Endothelial cell of hepatic sinusoid (primary cell): ENCODE measurements at regions not wholly inside any gene's neighbourhood (a gene's known extent, or its start where the extent isn't known, plus 50 kb on each side); places are given as distances from the start of the nearest gene placed in this dataset.

Experiments used
- in situ Hi-C: cut with HindIII; loops from 2 replicates; pipeline ENCODE4 v1.10.0; 2017; ENCODE audit warnings: low sequenced_read_pairs

DNA sequence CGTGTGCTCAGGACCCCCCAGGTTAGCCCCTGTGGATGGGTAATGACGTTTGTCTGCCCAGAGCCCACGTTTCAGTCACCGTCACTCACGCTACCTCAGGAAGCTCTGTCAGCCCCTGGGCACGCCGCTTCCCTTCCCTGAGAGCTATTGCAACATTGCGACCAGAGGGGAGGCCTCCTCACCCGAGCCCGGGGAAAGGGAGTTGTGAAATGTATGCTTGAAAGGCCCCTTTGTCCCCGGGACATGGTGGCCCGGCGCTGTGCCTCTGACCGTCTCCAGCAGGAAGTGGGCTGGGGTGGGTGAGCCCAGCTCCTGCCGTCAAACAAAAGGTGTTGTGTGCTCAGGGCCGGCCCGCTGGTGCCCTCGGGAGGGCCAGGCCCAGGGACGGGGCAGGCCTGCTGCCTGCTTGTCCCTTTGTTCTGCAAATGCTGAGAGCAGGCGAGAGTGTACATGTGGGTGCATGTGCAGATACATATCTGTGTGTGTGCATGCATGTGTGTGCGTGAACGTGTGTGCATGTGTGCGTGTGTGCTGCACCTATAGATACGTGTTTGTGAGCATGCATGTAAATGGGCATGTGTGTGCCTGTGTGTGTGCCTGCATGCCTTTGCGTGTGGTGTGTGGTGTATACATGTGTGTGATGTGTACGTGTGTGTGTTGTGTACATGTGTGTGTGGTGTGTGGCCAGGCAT, 1125.0 kb downstream of the BRD1 start:
- in situ Hi-C loops, result no loop called here

DNA sequence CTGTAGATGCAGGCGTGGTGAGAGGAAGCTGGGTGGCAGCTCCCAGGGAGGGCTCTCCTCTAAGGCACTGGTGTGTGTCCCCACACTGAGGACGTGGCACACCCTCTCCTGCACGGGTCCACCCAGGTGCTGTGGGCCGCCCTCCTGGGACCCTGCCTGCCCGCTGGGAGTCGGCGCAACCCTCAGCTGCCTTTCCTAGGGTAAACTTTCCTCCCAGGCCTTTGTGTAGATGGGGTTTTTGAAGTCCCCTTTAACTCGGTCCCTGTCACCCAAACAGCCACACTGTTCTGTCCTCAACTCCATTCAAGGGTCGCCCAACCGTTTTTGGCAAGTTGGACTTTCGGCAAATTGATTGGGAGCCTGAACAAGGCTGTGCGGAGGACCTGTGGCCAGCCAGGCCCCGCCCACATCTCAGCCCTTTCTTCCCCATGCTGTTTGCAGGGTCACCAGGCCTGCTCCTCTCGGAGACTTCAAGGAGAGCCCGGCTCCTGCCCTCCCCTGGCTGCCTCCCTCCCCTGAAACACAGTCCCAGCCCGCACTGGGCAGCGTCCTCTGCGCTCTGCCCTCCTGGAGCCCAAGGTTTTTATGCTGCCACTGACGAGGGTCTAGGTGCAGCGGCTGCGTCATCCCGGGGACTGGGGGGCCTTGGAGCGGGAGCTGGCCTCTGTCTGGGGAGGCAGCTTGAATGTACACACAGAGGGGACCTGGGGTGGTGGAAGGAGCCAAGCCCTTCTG, 1126.2 kb downstream of the BRD1 start:
- in situ Hi-C loops, result no loop called here

DNA sequence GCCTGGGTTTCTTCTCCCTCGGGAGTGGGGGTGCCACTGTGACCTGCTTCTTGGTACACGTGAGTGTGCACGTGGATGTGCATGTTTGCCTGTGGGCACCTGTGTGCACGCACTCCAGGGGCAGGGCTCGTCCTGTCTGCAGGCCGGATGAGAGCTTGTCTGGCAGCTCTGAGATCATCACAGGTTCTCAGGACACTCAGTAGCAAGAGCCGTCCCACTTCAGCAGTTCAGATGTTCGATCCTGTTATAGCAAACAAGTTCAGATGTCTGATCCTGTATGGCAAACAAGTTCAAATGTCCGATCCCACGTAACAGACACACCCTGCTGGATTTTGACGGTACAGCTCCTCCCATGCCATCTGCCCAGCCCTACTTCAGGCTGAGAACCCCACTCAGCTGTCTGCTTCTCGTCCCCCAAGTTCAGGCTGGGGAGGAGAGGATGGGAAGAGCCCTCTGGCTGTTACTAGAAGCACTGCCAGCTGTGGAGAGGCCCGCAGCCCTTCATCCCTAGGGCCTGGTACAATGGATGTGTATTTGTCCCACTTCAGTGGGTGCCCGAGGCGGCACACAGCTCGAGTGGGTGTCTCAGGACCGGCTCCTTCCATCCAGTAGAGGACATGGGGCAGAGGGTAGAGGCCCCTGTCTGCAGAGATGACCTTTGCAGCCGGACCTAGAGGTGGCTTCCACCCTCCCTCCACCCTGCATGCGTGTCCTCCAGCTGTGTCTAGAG, 1126.9 kb downstream of the BRD1 start:
- in situ Hi-C loops, result no loop called here

DNA sequence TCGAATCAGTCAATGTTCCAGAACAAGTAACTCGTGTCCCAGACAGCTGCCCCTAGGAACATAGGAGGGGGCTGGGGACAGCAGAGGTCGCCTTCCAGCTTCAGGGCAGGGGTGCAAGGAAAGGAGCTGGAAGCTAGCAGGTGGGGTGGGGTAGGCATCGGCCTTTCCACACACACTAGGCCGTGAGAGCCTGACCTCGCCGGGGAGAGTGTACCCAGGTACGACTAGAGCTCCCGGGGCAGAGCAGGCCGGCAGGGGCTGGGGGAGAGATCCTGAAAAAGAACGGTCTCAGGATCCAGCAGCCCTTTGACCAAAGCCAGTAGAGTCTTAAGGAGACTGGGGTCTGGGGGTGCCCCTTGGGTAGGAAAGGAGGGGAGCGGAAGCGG, 1127.5 kb downstream of the BRD1 start:
- in situ Hi-C loops, result no loop called here

DNA sequence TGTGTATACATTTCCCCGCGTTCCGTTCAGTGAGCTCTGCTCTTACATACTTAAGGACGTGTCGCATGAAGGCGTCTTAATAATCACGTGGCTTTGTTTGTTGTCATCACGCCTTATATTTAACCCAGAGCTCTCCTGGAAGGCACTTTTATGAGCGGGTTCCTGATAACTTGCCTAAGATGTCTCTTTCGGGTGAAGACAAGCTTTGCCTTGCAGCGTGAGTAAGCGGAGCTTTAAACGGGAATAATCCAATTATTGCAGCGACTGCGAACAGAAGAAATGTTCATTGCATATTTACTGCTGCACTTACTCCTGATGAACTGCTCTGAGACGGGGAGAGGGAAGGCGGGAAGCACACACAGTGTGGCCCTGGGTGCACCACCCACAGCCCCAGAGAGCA, 1128.2 kb downstream of the BRD1 start:
- in situ Hi-C loops, result no loop called here

DNA sequence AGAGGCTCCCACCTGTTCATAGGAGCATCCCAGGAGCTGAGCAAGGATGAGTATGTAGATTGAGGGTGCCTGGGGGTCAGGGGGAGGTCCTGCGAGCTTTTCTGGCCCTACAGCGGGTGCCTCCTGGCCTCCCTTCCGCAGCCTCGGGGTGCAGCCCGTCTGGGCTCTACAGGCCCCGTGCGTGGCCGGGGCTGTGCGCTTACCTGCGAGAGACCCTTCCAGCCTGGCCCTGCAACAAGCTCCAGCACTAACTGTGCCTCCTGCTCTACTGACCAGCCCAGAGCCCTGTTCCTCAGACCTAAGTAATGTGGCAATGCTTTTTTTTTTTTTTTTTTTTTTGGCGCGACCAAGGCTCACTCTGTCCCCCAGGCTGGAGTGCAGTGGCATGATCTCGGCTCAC, 1129.1 kb downstream of the BRD1 start:
- in situ Hi-C loops, result no loop called here

DNA sequence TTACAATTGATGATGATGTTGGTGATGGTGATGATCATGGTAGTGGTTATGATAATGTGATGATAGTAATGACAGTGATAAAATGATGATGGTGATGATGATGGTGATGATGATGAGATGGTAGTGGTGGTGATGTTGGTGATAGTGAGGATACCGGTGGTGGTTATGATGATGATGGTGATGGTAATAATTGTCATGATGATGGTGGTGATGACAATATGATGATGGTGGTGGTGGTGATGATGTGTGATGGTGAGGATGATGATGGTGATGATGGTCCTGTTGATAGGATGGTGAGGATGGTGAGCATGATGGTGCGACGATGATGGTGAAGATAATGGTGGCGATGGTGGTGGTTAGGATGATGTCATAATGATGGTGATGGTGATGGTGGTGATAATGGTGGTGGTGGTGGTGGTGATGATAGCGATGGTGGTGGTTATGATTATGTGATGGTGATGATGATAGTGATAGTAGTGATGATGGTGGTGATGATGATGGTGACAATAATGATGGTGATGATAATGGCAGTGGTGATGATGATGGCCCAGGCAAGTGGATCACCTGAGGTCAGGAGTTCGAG, 1129.9 kb downstream of the BRD1 start:
- in situ Hi-C loops, result no loop called here

DNA sequence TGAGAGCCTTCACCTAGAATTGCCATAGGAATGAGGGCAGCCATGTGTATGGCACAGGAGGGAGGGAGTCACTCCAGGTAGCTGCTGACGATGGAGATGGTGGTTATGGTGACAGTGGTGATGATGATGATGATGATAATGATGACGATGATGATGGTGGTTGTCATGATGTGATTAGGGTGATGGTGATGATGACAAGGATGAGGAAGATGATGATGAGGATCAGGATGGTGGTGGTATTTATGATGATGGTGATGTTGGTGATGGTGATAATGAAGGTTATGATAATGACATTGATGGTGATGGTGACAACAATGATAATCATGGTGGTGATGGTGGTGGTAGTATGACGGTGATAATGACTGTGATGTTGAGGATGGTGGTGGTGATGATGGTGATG, 1130.5 kb downstream of the BRD1 start:
- in situ Hi-C loops, result no loop called here

DNA sequence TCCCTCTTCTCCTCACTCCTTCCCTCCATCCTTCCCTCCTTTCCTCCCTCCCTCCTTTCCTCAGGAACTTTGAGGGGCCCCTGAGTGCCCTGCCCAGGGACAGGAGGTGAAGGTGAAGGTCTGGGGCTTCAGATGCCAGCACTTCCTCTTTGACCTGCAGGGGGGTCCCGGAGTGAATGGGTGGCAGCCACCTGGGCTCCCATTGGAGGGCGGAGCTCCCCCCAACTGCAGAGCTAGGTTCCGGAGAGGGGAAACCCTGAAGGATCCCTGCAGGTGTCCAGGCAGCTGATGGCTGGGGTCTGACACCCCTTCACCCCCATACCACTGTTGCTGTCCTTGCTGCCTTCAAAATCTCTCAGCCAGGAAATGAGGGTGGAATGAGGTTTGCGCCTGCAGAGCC, 1131.3 kb downstream of the BRD1 start:
- in situ Hi-C loops, result no loop called here

DNA sequence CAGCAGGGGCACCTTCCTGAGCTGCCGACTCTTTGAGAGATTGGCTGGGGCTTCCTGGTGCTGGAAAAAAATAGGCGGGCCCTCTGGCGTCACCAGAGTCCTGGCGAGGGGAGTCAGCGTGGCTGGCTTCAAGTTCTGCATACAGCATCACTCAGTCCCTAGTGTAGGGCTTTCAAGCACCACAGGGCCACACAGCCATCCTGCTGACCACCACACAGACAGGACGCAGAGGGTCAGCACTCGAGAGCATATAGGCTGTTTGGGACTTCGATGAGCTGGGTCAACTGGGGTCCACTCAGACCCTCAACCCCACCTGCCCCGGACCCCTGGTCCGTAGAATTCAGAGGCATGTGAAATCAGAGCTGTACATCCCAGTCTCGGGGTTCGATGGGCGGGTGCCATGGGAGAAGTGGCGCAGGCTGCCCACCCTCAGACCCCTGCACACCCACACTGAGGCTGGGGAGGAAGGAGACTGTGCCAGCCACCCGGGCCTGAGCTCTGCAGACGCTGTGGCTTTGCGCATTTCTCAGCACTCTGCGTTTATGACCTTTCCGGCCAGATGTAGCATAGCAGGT, 1131.9 kb downstream of the BRD1 start:
- in situ Hi-C loops, result no loop called here

DNA sequence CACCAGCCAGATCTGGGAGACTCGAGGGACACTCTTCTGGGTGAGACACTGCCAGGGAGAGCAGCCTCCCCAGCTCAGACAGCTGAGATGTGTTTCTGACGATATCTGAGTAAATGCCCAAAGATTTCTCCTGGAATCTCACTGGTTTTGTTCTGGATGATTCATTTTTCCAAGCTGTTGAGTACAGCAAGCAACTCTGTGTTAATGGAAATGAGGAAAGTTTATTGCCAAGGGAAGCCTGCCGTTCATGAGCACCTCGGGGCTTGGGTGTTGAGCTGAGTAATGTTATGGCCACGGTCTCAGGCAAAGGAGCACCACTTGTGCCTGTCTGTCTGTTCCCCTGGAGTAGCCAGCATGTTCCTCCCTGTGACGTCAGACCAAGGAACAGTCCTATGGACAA, 1132.4 kb downstream of the BRD1 start:
- in situ Hi-C loops, result no loop called here

DNA sequence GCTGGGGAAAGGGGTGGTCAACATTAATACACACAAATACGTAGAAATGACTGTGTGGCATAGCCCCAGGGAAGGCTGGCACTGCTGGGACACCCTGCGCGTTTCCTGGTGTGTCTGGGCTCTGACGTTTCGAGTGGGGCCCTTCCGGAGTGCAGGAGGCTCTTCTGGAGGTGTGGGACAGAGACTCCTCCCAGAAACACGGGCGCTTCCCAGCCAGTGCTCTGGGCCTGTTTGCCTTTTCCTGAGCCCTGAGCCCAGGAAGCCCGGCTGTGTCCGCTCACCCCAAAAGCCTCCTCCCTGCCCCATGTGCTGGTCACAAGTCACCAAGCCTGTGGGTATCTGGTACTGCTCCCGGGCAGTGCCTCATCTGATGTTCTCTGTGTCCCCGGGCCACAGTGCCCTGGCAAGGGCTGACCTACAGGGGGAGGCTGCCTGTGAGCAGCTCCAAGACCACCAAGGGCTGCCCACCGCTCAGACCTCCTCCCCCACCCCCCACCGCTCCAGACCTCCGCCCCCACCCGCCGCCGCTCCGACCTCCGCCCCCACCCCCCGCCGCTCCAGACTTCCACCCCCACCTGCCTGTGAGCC, 1133.3 kb downstream of the BRD1 start:
- in situ Hi-C loops, result no loop called here

DNA sequence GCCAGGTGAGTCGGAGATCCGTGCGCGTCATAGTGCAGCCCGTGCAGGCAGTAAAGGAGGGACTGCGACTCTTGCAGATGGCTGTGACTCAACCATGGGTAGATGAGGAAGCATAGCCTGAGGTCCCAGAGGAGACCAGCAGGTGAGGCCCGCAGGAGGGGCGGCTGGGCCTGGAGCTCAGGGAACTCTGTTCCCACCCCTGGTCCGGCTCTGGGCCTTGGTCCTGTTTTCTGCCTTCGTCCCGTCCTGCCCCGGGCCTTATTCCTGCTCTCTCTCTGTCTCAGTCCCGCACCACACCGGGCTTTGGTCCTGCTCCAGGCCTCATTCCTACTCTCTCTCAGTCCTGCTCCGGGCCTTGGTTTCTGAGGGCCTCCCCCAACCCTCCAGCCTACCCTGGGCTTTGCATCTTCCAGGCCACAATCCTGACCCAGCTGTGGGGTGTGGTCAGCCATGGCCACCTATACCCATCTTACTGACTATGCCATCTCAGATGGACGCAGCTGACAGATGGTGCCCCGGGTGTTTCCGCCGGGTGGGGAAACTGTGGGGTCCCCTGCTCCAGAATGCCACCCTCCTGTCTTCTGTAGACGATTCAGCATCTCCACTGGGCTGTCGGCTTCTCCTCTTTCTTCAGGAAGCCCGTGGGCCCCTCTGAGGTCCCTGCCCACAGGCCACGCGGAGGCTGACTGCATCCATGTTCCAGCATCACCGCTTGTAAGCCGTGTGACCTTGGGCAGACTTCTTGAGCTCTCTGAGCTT, 1134.1 kb downstream of the BRD1 start:
- in situ Hi-C loops, result no loop called here

DNA sequence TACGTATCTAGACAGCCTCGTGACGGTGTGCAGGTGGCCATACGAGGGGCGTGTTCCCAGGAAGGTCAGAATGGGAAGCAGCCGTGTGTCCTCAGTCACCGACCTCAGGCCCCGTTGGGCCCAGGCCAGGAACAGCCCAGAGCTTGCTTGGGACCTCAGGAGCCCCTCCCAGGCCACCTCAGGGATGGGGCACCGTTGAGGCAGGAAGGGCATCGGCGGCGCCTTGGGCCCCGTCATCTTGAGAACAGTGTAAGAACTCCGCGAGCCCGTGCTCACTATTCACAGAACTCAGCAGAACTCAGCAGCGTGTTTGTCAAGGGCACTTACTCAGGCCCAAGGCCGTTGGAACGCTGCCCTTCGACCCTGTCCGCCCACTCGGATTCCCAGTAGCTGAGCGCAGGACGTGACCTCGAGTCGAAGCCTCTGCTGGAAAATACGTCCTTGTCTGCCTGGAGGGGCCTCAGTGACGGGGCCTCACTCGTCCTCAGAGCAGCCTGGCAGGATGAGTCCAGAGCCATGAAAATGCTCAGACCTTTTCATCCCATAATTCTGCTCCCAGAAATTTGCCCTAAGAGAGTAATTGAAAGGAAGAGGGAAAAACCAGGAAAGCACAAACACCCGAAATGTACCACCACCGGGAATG, 1134.8 kb downstream of the BRD1 start:
- in situ Hi-C loops, result no loop called here

DNA sequence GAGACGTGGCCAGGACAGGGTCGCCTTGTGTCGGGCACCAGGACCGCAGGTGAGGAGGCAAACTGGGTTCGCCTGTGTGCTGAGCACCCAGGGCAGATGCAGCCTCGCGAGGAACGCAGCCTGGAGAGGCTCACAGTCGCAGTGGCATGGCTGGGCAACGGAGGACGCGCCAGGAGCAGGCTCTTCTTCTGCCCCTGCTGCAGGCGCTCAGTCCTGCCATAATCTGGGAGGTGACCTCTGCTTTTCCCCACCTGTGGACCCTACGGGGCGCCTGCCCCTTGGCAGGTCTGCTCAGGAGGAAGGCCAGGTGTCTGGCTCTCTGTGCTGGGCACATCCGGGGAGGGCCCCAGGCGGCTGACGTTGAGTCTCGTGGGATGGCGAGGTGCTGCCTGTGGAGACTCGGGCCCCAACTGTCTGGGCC, 1136.2 kb downstream of the BRD1 start:
- in situ Hi-C loops, result no loop called here

DNA sequence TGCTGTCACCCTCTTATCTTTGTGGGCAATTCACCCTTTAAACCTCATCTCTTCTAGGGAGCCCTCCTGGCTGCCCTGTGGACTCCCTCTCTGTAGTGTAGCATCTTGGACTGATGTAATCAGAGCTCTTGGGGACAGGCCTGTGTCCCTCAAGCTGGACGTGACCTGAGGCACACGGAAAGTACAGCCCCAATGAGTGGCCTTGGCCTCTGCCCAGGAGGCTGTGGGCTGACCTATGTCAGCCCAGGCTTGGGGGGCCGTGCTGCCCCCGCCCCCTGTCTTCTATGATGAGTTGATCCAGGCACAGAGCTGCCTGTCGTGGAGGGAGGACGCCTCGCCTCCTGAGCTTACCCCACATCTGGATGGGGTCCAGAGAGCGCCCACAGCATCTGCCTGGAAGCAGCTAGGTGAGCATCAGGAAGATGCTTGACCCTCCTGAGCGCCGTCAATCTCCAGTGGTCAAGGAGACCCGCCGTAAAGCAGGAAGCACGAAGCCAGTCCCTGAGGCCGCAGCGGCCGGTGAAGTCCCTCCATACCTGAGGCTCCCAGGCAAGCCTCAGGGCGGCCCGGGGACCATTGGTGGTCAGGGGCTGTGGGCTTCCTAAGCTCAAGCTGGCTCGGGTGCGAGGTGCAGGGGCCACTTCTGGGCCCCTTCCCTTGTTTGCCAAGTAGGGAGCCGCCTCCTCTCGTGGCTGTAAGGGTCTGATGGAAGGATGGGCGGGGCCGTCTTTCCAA, 1136.9 kb downstream of the BRD1 start:
- in situ Hi-C loops, result no loop called here

DNA sequence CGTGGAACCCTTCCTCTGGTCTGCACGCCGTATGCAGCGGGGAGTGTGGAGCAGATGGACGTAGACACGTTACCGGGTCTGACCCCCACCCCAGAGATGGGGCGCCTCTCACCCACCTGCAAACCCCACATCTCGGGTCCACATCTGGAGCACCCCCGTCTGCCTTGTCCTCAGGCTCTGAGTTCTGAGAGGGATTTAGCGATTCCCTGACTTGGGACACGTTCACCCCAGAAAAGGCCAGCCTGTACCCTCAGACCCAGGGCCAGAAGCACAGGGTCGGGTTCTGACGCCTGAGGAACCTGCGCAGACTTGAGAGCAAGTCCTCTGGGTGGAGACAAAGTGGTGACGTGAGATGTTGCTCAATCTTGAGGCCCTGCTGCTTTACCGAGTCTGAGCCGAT, 1138.5 kb downstream of the BRD1 start:
- in situ Hi-C loops, result no loop called here

DNA sequence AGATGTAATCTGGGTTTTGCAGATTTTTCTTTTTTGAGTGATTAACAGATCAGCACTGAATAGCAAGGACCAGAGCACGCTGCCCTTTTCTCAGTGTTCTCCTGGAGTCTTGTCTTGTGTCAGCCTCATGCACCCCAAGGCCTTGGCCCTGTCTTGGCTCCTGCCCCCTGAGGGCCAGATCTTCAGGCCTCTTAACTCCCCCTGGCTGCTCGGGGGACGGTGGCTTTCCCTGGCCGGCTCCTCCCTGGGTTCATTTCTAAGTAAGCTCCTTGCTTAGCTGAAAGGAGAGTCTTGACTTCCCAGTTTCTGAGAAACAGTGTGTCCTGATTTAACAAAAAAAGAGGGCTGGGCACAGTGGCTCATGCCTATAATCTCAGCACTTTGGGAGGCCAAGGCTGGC, 1139.3 kb downstream of the BRD1 start:
- in situ Hi-C loops, result no loop called here

DNA sequence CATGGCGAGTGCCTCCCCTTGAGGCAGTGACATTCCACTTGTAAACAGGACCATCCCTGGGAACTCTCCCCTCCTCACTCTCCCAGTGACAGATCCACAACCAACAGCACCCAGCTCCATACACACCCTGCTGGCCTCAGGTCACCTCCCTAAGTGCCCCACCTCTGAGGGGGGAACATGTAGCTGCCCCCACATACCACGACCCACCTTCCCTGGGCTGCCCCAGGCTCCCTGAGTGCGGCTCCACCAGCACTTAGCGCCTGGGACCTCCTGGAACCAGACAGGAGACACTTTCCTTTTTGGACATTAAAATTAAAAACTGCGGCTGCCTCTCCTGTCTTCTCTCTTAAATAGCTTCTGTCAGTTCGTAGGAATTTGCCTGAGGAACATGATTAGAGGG, 1140.1 kb downstream of the BRD1 start:
- in situ Hi-C loops, result no loop called here
